ENCODE measurements at regions not wholly inside any gene's neighbourhood (a gene's known extent, or its start where the extent isn't known, plus 50 kb on each side); places are given as distances from the start of the nearest gene placed in this dataset.

DNA sequence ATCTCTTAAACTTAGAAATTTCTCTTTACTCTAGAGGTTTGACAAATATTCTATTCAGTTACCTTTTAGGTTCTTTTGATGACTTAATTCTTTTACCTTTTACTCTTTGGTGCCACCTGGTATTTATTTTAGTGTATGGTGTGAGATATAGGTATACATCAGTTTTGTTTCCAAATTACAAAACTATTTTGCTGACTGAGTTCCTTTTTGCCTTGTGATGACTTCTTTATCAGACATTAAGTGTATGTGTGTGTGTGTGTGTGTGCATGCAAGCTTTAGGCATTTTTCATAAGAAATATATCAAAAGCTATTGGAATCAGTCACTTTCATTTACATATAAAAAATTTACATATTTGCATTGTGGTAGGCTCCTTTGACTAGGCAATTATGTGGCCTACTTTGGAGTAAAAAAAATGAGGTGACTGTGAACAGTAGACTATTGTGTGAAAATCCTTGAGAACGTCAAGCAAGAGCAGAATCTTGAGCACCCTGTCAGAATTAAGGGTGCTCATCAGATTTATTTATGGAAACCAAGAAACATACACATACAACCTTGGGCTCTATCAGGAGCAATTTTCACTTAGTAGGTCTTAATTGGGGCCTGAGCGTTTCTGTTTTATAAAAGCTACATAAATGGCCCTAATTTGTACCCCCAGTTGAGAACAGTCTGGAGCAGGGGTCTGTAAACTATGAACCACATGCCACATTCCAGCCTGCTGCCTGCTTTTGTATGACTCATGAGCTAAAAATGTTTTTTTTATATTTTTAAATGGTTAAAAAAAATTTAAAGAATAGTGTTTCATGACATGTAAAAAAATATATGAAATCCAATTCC is 415.9 kb downstream of the SLC4A3 start:
- Mint-ChIP-seq H3K4me3 (no peak overlapping the region), H3K27ac (no peak overlapping the region), H3K36me3 (ENCODE audit: low read depth) (no peaks in the 10 kb centered on the region), H3K4me1 (ENCODE audit: low read depth) (no peaks in the 10 kb centered on the region), H3K9me3 (ENCODE audit: insufficient read depth) (no peaks in the 10 kb centered on the region), H3K27me3 (ENCODE audit: low read depth) (no peaks in the 10 kb centered on the region)
- ChIA-PET CTCF (no interaction called here), POLR2A (no interaction called here)
- no peak for ATAC-seq
- DNase-seq, result no peak

DNA sequence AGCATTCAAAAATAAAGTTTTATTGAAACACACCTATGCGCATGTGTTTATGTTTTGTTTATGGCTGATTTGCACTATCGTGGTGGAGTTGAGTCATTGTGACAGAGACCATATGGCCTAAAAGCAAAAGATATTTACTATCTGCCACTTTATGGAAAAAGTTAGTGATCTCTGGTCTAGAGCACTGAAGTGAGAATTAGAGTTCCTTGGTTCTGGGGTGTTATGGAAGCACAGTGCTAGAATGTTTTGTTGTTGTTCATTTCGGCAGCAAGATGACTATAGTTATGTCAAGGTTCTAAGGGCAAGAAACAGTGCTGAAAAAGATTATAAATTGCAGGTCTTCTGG is 416.5 kb downstream of the SLC4A3 start:
- POLR2A ChIA-PET, result no interaction called here
- H3K4me3 Mint-ChIP-seq, result no peak overlapping the region
- CTCF ChIA-PET, result no interaction called here
- no peak overlapping the region for H3K27ac Mint-ChIP-seq
- no peaks in the 10 kb centered on the region for H3K4me1 Mint-ChIP-seq (ENCODE audit: low read depth)
- no peaks in the 10 kb centered on the region for H3K36me3 Mint-ChIP-seq (ENCODE audit: low read depth)
- no peaks in the 10 kb centered on the region for H3K27me3 Mint-ChIP-seq (ENCODE audit: low read depth)
- no peaks in the 10 kb centered on the region for H3K9me3 Mint-ChIP-seq (ENCODE audit: insufficient read depth)
- DNase-seq (no peak), ATAC-seq (no peak)

DNA sequence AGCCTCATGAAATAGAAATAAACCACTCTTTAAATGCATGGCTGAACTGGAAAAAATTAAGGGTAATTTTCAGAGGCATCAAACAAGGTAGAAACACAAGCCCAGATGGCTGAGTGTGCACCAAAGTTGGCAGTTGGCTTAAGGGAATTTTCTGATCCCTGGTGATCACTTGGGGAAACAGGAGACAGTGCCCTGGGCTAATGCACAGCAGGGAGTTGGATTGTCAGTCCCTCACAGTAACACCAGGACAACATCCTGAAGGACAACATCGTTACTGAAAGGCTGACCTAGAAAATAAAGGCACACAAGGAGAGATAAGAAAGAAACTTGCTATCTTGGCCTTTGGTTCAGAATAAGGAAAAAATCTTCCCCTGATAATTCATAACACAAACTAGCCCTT is 417.0 kb downstream of the SLC4A3 start:
- DNase-seq (no peak), ATAC-seq (no peak)
- Mint-ChIP-seq H3K4me3 (no peak overlapping the region), H3K9me3 (ENCODE audit: insufficient read depth) (no peaks in the 10 kb centered on the region), H3K36me3 (ENCODE audit: low read depth) (no peaks in the 10 kb centered on the region), H3K27ac (no peak overlapping the region), H3K4me1 (ENCODE audit: low read depth) (no peaks in the 10 kb centered on the region), H3K27me3 (ENCODE audit: low read depth) (no peaks in the 10 kb centered on the region)
- ChIA-PET POLR2A (no interaction called here), CTCF (no interaction called here)

DNA sequence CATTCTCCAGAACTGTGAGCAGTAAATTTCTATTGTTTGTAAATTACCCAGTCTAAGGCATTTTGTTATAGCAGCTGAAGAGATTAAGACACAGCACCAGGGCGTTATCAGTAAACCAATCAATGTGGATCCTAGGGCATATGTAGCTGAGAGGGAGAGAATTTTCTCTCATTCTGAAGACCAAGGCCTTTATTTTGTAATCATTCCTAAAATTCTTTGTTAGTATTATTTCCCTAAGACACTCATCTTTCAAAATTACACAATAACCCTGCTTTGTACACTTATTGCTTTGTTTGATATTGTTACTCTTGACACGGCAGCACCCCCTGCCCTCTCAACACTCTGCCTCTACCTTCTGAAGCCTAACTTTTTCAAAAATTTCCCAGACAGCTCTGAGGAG is 419.1 kb downstream of the SLC4A3 start:
- ChIA-PET POLR2A (no interaction called here), CTCF (no interaction called here)
- Mint-ChIP-seq H3K4me3 (no peak overlapping the region), H3K27me3 (ENCODE audit: low read depth) (no peaks in the 10 kb centered on the region), H3K27ac (no peak overlapping the region), H3K9me3 (ENCODE audit: insufficient read depth) (no peaks in the 10 kb centered on the region), H3K4me1 (ENCODE audit: low read depth) (no peaks in the 10 kb centered on the region), H3K36me3 (ENCODE audit: low read depth) (no peaks in the 10 kb centered on the region)
- no peak for DNase-seq
- ATAC-seq, result no peak

DNA sequence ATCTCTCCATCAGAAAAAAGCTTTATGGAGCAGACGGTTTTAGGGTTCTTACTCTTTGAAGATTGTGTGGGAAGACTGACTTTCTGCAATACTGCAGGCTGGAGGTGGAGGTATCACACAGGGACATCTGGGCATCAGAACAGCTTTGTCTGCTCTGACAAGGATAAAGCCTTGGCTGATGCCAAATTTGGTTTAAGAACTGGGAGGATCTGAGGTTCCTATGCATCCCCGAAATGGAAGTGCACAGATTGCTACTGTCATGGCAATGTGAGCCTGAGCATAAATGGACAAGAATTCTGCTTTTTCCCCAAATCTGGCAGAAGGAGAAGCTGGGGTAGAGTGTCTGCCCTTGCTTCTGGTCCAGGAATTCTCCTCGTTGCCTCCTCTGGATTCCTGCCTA is 424.3 kb downstream of the SLC4A3 start:
- ChIA-PET POLR2A (no interaction called here), CTCF (no interaction called here)
- Mint-ChIP-seq H3K36me3 (ENCODE audit: low read depth) (no peaks in the 10 kb centered on the region), H3K4me1 (ENCODE audit: low read depth) (no peaks in the 10 kb centered on the region), H3K27ac (no peak overlapping the region), H3K4me3 (no peak overlapping the region), H3K9me3 (ENCODE audit: insufficient read depth) (peaks cover 5% of the 10 kb centered on the region), H3K27me3 (ENCODE audit: low read depth) (no peaks in the 10 kb centered on the region)
- ATAC-seq (no peak), DNase-seq (no peak)

DNA sequence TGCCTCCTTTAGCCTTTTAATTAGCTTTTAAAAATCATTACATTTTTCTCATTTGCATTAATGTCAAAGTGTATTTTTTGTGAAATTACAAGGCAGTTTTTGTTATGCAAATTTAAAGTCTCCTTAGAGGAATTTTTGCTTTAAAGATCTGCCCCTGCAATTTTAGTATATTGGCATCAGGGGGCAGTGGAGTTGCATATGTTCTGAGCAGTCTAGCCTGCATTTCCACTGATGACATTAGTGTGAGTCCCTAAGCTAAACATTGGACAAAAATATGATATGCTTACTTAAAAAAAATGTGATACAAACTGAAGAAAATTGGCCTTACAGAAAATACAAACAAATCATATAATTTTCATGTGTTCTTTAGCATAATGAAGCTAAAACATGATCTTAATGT is 426.5 kb downstream of the SLC4A3 start:
- no peak for ATAC-seq
- Mint-ChIP-seq H3K4me3 (no peak overlapping the region), H3K4me1 (ENCODE audit: low read depth) (no peaks in the 10 kb centered on the region), H3K27ac (no peak overlapping the region), H3K36me3 (ENCODE audit: low read depth) (no peaks in the 10 kb centered on the region), H3K27me3 (ENCODE audit: low read depth) (no peaks in the 10 kb centered on the region), H3K9me3 (ENCODE audit: insufficient read depth) (peaks cover 5% of the 10 kb centered on the region)
- ChIA-PET POLR2A (no interaction called here), CTCF (interaction anchor here (1.3 to 1.4 kb wide), 2 partner anchors 9 to 13 kb away, joined by 3 to 4 read pairs; no protein-coding TSS in a partner anchor)
- DNase-seq, result no peak

DNA sequence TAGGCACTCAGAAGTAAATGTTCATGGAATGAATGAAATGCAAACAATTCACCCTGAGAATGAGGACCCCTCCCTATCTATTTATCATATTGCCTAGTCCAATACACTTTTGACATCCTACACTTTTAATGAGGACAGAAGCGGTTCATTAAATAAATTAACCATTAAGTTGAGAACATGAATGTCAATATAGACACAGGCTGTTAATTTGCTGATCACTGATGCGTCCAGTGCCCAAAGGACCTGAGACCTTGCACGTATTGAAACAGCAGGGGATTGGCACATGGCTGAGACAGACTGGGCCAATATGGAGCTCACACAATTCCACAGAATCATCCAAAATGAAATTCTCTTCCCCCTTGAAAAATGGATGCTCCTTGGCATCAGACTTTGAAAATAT is 430.0 kb downstream of the SLC4A3 start:
- CTCF ChIA-PET, result no interaction called here
- no peak overlapping the region for H3K4me3 Mint-ChIP-seq
- H3K9me3 Mint-ChIP-seq (ENCODE audit: insufficient read depth), result peaks cover 5% of the 10 kb centered on the region
- no peaks in the 10 kb centered on the region for H3K27me3 Mint-ChIP-seq (ENCODE audit: low read depth)
- POLR2A ChIA-PET, result no interaction called here
- DNase-seq (no peak), ATAC-seq (no peak)
- H3K4me1 Mint-ChIP-seq (ENCODE audit: low read depth), result no peaks in the 10 kb centered on the region
- H3K36me3 Mint-ChIP-seq (ENCODE audit: low read depth), result no peaks in the 10 kb centered on the region
- H3K27ac Mint-ChIP-seq, result no peak overlapping the region

DNA sequence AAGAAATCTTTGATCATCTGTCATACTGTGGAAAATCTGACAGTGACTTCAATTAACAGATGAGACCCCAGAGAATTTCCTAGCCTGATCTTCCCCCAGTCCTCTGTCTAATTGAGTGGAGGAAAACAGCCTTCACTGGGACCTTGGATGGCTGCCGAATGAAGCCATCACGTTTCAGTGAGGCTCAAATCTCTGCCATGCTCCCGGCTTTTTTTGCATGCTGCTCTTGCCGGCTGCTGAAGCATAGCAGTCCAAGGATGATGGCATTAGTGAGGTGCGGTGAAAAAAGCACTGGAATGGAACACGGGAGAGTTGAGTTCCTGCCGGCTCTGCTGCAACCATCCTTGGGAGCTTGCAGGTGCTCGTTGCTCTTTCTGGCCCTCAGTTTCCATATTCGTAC is 430.5 kb downstream of the SLC4A3 start:
- Mint-ChIP-seq H3K4me1 (ENCODE audit: low read depth) (no peaks in the 10 kb centered on the region), H3K27me3 (ENCODE audit: low read depth) (no peaks in the 10 kb centered on the region), H3K9me3 (ENCODE audit: insufficient read depth) (peaks cover 5% of the 10 kb centered on the region), H3K36me3 (ENCODE audit: low read depth) (no peaks in the 10 kb centered on the region), H3K4me3 (no peak overlapping the region), H3K27ac (no peak overlapping the region)
- no peak for DNase-seq
- CTCF ChIA-PET, result no interaction called here
- POLR2A ChIA-PET, result no interaction called here
- ATAC-seq, result no peak

DNA sequence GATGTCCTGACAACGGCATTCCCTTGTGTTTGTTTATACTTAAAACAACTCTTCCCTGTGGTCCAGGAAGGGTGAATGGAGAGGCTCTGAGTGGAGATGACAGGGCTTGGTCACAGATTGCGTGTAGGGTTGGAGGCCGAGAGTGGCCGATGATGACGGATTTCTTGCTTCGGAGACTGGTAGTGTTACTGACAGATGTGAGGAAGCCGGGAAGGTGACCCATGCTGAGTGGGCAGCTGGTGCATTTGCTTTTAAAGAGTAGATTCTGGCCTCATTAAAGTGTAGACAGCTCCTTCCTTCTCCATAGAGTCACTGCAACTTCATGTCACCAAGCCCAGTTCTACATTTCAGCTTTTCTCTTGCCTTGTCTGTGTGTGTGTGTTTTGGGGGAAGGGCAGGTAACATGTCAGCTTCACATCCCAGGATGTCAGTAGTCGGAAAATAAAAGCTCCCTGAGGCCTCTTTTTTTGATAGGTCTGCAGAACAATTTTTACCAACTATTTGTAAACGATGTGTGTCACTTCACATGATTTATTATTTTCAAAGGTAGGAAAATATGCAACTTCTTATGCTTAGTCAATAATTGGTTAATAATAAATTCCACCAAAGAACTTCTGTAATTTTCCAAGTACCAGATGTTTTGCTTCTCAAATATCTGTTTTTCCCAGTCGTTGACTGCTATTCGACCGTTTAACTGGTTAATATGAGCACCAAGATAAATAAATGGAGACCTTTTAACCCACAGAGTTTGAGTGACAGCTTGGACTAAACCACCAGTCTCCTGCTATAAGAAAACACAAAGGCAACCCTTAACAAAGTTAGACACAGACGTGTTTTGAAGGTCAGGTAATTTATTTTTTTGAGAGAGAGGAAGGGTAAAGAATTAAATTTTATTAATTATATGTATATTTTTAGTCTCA is 436.9 kb downstream of the SLC4A3 start:
- ATAC-seq (no peak), DNase-seq (no peak)
- Mint-ChIP-seq H3K4me3 (no peak overlapping the region), H3K27me3 (ENCODE audit: low read depth) (no peaks in the 10 kb centered on the region), H3K27ac (no peak overlapping the region), H3K36me3 (ENCODE audit: low read depth) (no peaks in the 10 kb centered on the region), H3K4me1 (ENCODE audit: low read depth) (no peaks in the 10 kb centered on the region), H3K9me3 (ENCODE audit: insufficient read depth) (no peaks in the 10 kb centered on the region)
- CTCF ChIA-PET, result no interaction called here
- POLR2A ChIA-PET, result no interaction called here

DNA sequence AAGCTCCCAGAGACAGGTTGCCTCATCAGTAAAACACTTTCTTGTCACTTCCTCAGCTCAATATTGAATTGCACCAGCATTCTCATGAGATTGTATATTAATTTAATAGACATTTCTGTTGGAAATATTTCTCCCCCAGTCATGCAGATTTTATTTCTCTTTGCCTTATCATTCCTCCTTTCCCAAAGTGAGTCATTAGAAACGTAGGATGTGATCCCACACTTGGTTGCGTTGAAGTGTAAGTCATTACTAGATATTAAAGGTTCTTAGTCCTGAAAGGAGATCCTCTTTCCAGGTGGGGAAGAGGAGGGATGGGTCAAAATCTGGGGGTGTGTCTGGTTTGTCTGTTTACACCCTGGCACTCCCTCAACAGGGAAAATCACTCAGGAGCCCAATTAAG is 438.2 kb downstream of the SLC4A3 start:
- Mint-ChIP-seq H3K27me3 (ENCODE audit: low read depth) (no peaks in the 10 kb centered on the region), H3K9me3 (ENCODE audit: insufficient read depth) (no peaks in the 10 kb centered on the region), H3K36me3 (ENCODE audit: low read depth) (no peaks in the 10 kb centered on the region), H3K4me3 (no peak overlapping the region), H3K4me1 (ENCODE audit: low read depth) (no peaks in the 10 kb centered on the region), H3K27ac (no peak overlapping the region)
- CTCF ChIA-PET, result no interaction called here
- POLR2A ChIA-PET, result no interaction called here
- ATAC-seq (no peak), DNase-seq (no peak)

DNA sequence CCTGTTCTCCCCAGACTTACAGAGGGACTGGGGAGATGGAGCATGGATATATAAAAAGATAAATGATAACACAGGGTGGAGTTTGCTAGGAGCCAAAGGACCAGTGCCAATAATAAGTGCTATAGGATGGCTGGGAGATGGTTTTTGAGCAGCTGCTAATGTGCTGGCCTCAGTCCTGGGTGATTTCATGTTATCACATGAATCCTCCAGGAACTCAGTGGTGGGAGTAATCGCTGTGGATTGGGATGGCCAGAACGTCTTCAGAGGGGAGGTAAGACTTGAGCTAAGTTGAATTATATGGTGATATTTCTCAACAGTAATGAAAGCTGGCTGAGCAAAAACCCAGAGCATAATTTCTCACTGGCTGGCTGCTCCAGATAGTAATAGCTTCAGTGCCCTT is 441.4 kb downstream of the SLC4A3 start:
- Mint-ChIP-seq H3K4me3 (no peak overlapping the region), H3K27me3 (ENCODE audit: low read depth) (no peaks in the 10 kb centered on the region), H3K27ac (no peak overlapping the region), H3K9me3 (ENCODE audit: insufficient read depth) (no peaks in the 10 kb centered on the region), H3K4me1 (ENCODE audit: low read depth) (no peaks in the 10 kb centered on the region), H3K36me3 (ENCODE audit: low read depth) (no peaks in the 10 kb centered on the region)
- ATAC-seq (no peak), DNase-seq (no peak)
- POLR2A ChIA-PET, result no interaction called here
- CTCF ChIA-PET, result no interaction called here

DNA sequence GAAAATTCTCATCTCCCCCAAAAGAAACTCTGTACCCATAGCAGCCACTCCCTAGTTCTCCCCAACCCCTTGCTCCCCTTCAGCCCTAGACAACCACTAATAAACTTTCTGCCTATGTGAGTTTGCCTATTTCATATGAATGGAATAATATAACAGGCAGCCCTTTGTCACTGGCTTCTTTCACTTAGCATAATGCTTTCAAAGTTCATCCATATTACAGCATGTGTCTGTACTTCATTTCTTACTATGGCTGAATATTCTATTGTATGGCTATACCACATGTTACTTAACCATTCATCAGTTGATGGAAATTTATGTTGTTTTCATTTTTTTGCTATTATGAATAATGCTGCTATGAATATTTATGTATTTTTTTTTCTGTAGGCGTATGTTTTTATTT is 442.9 kb downstream of the SLC4A3 start:
- no peaks in the 10 kb centered on the region for H3K27me3 Mint-ChIP-seq (ENCODE audit: low read depth)
- H3K4me3 Mint-ChIP-seq, result no peak overlapping the region
- H3K4me1 Mint-ChIP-seq (ENCODE audit: low read depth), result no peaks in the 10 kb centered on the region
- ATAC-seq (no peak), DNase-seq (no peak)
- POLR2A ChIA-PET, result no interaction called here
- no peak overlapping the region for H3K27ac Mint-ChIP-seq
- CTCF ChIA-PET, result no interaction called here
- no peaks in the 10 kb centered on the region for H3K36me3 Mint-ChIP-seq (ENCODE audit: low read depth)
- no peaks in the 10 kb centered on the region for H3K9me3 Mint-ChIP-seq (ENCODE audit: insufficient read depth)
